Heart left ventricle (tissue), 16 donors: ENCODE measurements at regions not wholly inside any gene's neighbourhood (a gene's known extent, or its start where the extent isn't known, plus 50 kb on each side); places are given as distances from the start of the nearest gene placed in this dataset.

Experiments used
- ATAC-seq, 4 donors: fragments of 200-7000 bp; cut with Tn5 transposase; one replicate each; pipeline ENCODE4 v1.9.1; 2020 to 2022; ENCODE audit warnings: moderate library complexity in 4 of 4, mild to moderate bottlenecking in 3 of 4, moderate number of reproducible peaks in 1 of 4
- DNase-seq, 5 donors: peaks; one replicate each; pipeline ENCODE4 v3.0.0-alpha.2; 2020
- H3K27ac ChIP-seq, 12 donors: fragments of 200-600 bp; sonication (generic) in 4 of 12; one replicate each; pipeline versions ENCODE4 v1.5.0 to v1.8.0; 2016 to 2022; ENCODE audit warnings: mild to moderate bottlenecking in 2 of 12
- H3K27me3 ChIP-seq, 9 donors: fragments of 200-600 bp; sonication (generic) in 2 of 9; one replicate each; pipeline versions ENCODE4 v1.5.1 to v1.8.0; 2016 to 2022; ENCODE audit warnings: mild to moderate bottlenecking in 3 of 9
- H3K36me3 ChIP-seq, 9 donors: fragments of 200-600 bp; sonication (generic) in 2 of 9; one replicate each; pipeline versions ENCODE4 v1.5.0 to v1.8.0; 2018 to 2022; ENCODE audit warnings: mild to moderate bottlenecking in 2 of 9
- H3K4me1 ChIP-seq, 12 donors: fragments of 200-600 bp; sonication (generic) in 4 of 12; one replicate each; pipeline versions ENCODE4 v1.5.0 to v1.8.0; 2016 to 2022; ENCODE audit warnings: mild to moderate bottlenecking in 3 of 12
- H3K4me3 ChIP-seq, 12 donors: fragments of 200-600 bp; sonication (generic) in 4 of 12; one replicate each; pipeline versions ENCODE4 v1.5.0 to v1.8.0; 2017 to 2022; ENCODE audit warnings: mild to moderate bottlenecking in 9 of 12, moderate library complexity in 4 of 12
- H3K9me3 ChIP-seq, 12 donors: fragments of 200-600 bp; sonication (generic) in 4 of 12; one replicate each; pipeline versions ENCODE4 v1.5.0 to v1.8.0; 2016 to 2022; ENCODE audit warnings: mild to moderate bottlenecking in 1 of 12
- CTCF ChIP-seq, 12 donors: fragments of 200-600 bp; sonication (generic) in 4 of 12; IDR thresholded peaks; one replicate each; pipeline versions ENCODE4 v1.5.0 to v1.8.0; 2018 to 2022; ENCODE audit warnings: antibody characterized with exemption in 12 of 12, mild to moderate bottlenecking in 5 of 12
- POLR2A ChIP-seq, 2 donors: fragments of 450-650 bp; IDR thresholded peaks; one replicate each; pipeline ENCODE4 v1.6.1; 2017; ENCODE audit warnings: antibody characterized with exemption in 2 of 2, mild to moderate bottlenecking in 2 of 2, moderate library complexity in 2 of 2
- WGBS, 4 donors: extraction: QIAGEN DNeasy Blood & Tissue Kit in 2 of 4; methylation state at CpG; one replicate each; pipeline versions ENCODE4 v1.1.5 to v1.1.7; 2013 to 2018; 5-methylcytosine and 5-hydroxymethylcytosine counted together
- intact Hi-C, 10 donors: fragments of 100-400 bp; cut with DNase I; formaldehyde crosslinking; loops; one replicate each; pipeline versions ENCODE4 v1.11.1 to v1.14.2; 2022
- donor health status: ischemic (EF 13 %, LVEDD 7.1; RV severe dilation, severe dysfunction).
- donor health status: healthy with polysubstance abuse.
- donor health status: DM: no; HTN: yes; CAD: no.
- donor health status: DM: no; HTN: no; CAD: no.
- donor health status: ischemic (EF 25% LVEDD 6.9; RV normal size, moderate dysfunction).
- donor health status: ischemic (EF 25% LVEDD 5.7; RV mildly dilated, moderate dysfunction).
- donor health status: healthy.
- donor health status: DM: yes; HTN: yes; CAD: no.
- donor health status: ischemic (EF 35%, LVEDD 5.7; RV mildly dilated, moderate dysfunction).
- donor health status: nonischemic (EF 11% LVEDD 7.7; RV severe dilation, severe dysfunction).
- donor health status: DM: yes; HTN: yes; CAD: no.
- donor health status: PGD.
- donor health status: ischemic (EF 29% LVEDD 5.4; RV normal size, mild dysfunction).
- donor health status: nonischemic (EF 23%, LVEDD 6.1; RV moderate dilation, normal function).

- H3K27ac ChIP-seq, result no peak overlapping the region
- ATAC-seq (no peak), DNase-seq (no peak)
- H3K36me3 ChIP-seq, result no peaks in the 10 kb centered on the region
- H3K4me3 ChIP-seq, result no peak overlapping the region
- no peak for TF ChIP-seq CTCF (IDR thresholded peaks at IDR 0.05)
- TF ChIP-seq POLR2A (IDR thresholded peaks at IDR 0.05), result no peak
- no peaks in the 10 kb centered on the region for H3K27me3 ChIP-seq
- WGBS, 4 donors, result 85 to 97% (median 90%) methylated on average over 4 of the region's 4 CpGs
- H3K9me3 ChIP-seq, result no peaks in the 10 kb centered on the region
- intact Hi-C loops, result no loop called here
- peaks cover 0 to 25% (median 14%) of the 10 kb centered on the region in 12 donors for H3K4me1 ChIP-seq
Measured at GRCh38 chr14:61129168-61129745, 148.2 kb downstream of the SLC38A6 start.

- DNase-seq, result no peak
- Histone ChIP-seq H3K27ac (no peak overlapping the region), H3K9me3 (no peaks in the 10 kb centered on the region), H3K27me3 (no peaks in the 10 kb centered on the region), H3K36me3 (no peaks in the 10 kb centered on the region), H3K4me3 (no peak overlapping the region), H3K4me1 (peaks cover 0 to 26% (median 14%) of the 10 kb centered on the region in 12 donors)
- 84 to 87% (median 84%) methylated on average over 6 of the region's 6 CpGs for WGBS, 4 donors
- no peak for TF ChIP-seq POLR2A (IDR thresholded peaks at IDR 0.05)
- no peak for TF ChIP-seq CTCF (IDR thresholded peaks at IDR 0.05)
- ATAC-seq, result no peak
- intact Hi-C loops, result no loop called here
Measured at GRCh38 chr14:61128382-61129167, 147.5 kb downstream of the SLC38A6 start.

GRCh38 chr14:61126603-61127498 is 145.8 kb downstream of the SLC38A6 start:
- Histone ChIP-seq H3K4me1 (peaks cover 0 to 26% (median 14%) of the 10 kb centered on the region in 12 donors), H3K36me3 (no peaks in the 10 kb centered on the region), H3K27ac (no peak overlapping the region), H3K4me3 (no peak overlapping the region), H3K27me3 (no peaks in the 10 kb centered on the region), H3K9me3 (no peaks in the 10 kb centered on the region)
- TF ChIP-seq POLR2A (IDR thresholded peaks at IDR 0.05), result no peak
- TF ChIP-seq CTCF (IDR thresholded peaks at IDR 0.05), result no peak
- DNase-seq (no peak), ATAC-seq (no peak)
- 90 to 95% (median 92%) methylated on average over 4 of the region's 4 CpGs for WGBS, 4 donors
- intact Hi-C loops, result no loop called here
